ENCODE measurements at regions not wholly inside any gene's neighbourhood (a gene's known extent, or its start where the extent isn't known, plus 50 kb on each side); places are given as distances from the start of the nearest gene placed in this dataset.

- Mint-ChIP-seq H3K4me3 (no peak overlapping the region), H3K27ac (no peak overlapping the region), H3K4me1 (ENCODE audit: low read depth) (no peaks in the 10 kb centered on the region), H3K36me3 (ENCODE audit: low read depth) (no peaks in the 10 kb centered on the region), H3K9me3 (peaks cover 9% of the 10 kb centered on the region), H3K27me3 (no peaks in the 10 kb centered on the region)
- POLR2A ChIA-PET: no interaction called here
- intact Hi-C loops (cut with micrococcal nuclease): no loop called here
- no peak for ATAC-seq
- no peak for DNase-seq
- TF ChIP-seq CTCF (IDR thresholded peaks at IDR 0.05): no peak
- CTCF ChIA-PET: no interaction called here
Measured at GRCh38 chr13:54597540-54598088, 1569.0 kb downstream of the OLFM4 start.

- intact Hi-C loops (cut with micrococcal nuclease): no loop called here
- H3K9me3 Mint-ChIP-seq: peaks cover 12% of the 10 kb centered on the region
- TF ChIP-seq CTCF (IDR thresholded peaks at IDR 0.05): no peak
- CTCF ChIA-PET: no interaction called here
- POLR2A ChIA-PET: no interaction called here
- no peaks in the 10 kb centered on the region for H3K36me3 Mint-ChIP-seq (ENCODE audit: low read depth)
- H3K4me3 Mint-ChIP-seq: no peak overlapping the region
- H3K27ac Mint-ChIP-seq: no peak overlapping the region
- H3K4me1 Mint-ChIP-seq (ENCODE audit: low read depth): no peaks in the 10 kb centered on the region
- H3K27me3 Mint-ChIP-seq: no peaks in the 10 kb centered on the region
- ATAC-seq: no peak
- no peak for DNase-seq
Measured at GRCh38 chr13:54599413-54599812, 1570.8 kb downstream of the OLFM4 start.

GRCh38 chr13:54606944-54607343 lies 1578.3 kb downstream of the OLFM4 start:
- Mint-ChIP-seq H3K4me3 (no peak overlapping the region), H3K4me1 (ENCODE audit: low read depth) (no peaks in the 10 kb centered on the region), H3K9me3 (peaks cover 12% of the 10 kb centered on the region), H3K27me3 (no peaks in the 10 kb centered on the region), H3K27ac (no peak overlapping the region), H3K36me3 (ENCODE audit: low read depth) (no peaks in the 10 kb centered on the region)
- ChIA-PET CTCF (no interaction called here), POLR2A (no interaction called here)
- no peak for ATAC-seq
- intact Hi-C loops (cut with micrococcal nuclease): no loop called here
- no peak for TF ChIP-seq CTCF (IDR thresholded peaks at IDR 0.05)
- no peak for DNase-seq

GRCh38 chr13:54607421-54607820 lies 1578.8 kb downstream of the OLFM4 start:
- H3K27me3 Mint-ChIP-seq: no peaks in the 10 kb centered on the region
- H3K9me3 Mint-ChIP-seq: peaks cover 12% of the 10 kb centered on the region
- ChIA-PET CTCF (no interaction called here), POLR2A (no interaction called here)
- no peaks in the 10 kb centered on the region for H3K36me3 Mint-ChIP-seq (ENCODE audit: low read depth)
- DNase-seq (no peak), ATAC-seq (no peak)
- intact Hi-C loops (cut with micrococcal nuclease): no loop called here
- no peak overlapping the region for H3K27ac Mint-ChIP-seq
- no peak overlapping the region for H3K4me3 Mint-ChIP-seq
- no peak for TF ChIP-seq CTCF (IDR thresholded peaks at IDR 0.05)
- no peaks in the 10 kb centered on the region for H3K4me1 Mint-ChIP-seq (ENCODE audit: low read depth)

- no peak for TF ChIP-seq CTCF (IDR thresholded peaks at IDR 0.05)
- Mint-ChIP-seq H3K9me3 (peaks cover 13% of the 10 kb centered on the region), H3K36me3 (ENCODE audit: low read depth) (no peaks in the 10 kb centered on the region), H3K4me1 (ENCODE audit: low read depth) (no peaks in the 10 kb centered on the region), H3K27ac (no peak overlapping the region), H3K27me3 (no peaks in the 10 kb centered on the region), H3K4me3 (no peak overlapping the region)
- ATAC-seq (no peak), DNase-seq (no peak)
- ChIA-PET POLR2A (no interaction called here), CTCF (no interaction called here)
- intact Hi-C loops (cut with micrococcal nuclease): no loop called here
Measured at GRCh38 chr13:54611390-54611789, 1582.8 kb downstream of the OLFM4 start.
